NCI-H524 (cell line): ENCODE measurements at regions not wholly inside any gene's neighbourhood (a gene's known extent, or its start where the extent isn't known, plus 50 kb on each side); places are given as distances from the start of the nearest gene placed in this dataset.
"Not testable (repeated sequence)": the region's sequence is repeated elsewhere in the genome, so short reads cannot be mapped to it uniquely, and the experiment has no call there.

Experiments used
- DNase-seq, 2 experiments: peaks; one replicate each; lab custom pipeline; 2025; lab: John Stamatoyannopoulos, UW

GRCh38 chr17:62154909-62155308, 89.8 kb upstream of the MED13 start:
- peak in 1 of 2 experiments; percentile 39 for DNase-seq

- DNase-seq = no peak
Observed at GRCh38 chr17:62150471-62150870, 85.4 kb upstream of the MED13 start.

- DNase-seq = no peak
Observed at GRCh38 chr17:62149961-62150360, 84.9 kb upstream of the MED13 start.

GRCh38 chr17:62147284-62147683, 82.2 kb upstream of the MED13 start:
- DNase-seq = no peak

GRCh38 chr17:62140836-62141235, 75.8 kb upstream of the MED13 start:
- DNase-seq = peak in 1 of 2 experiments; percentile 45

GRCh38 chr17:62140376-62140775, 75.3 kb upstream of the MED13 start:
- DNase-seq = no peak

- peak in 1 of 2 experiments; percentile 56 for DNase-seq
Observed at GRCh38 chr17:62139690-62140354, 74.7 kb upstream of the MED13 start.

GRCh38 chr17:62139141-62139540, 74.1 kb upstream of the MED13 start:
- DNase-seq = no peak

- peak in 1 of 2 experiments; percentile 68 for DNase-seq
Observed at GRCh38 chr17:62138676-62139121, 73.6 kb upstream of the MED13 start.

- peak; percentile 15 to 51 for DNase-seq
Observed at GRCh38 chr17:62137734-62138624, 72.9 kb upstream of the MED13 start.

- DNase-seq = not testable (repeated sequence)
Observed at GRCh38 chr17:62137013-62137733, 72.1 kb upstream of the MED13 start.

GRCh38 chr17:62135742-62136141, 70.7 kb upstream of the MED13 start:
- no peak for DNase-seq

GRCh38 chr17:62135096-62135495, 70.0 kb upstream of the MED13 start:
- not testable (repeated sequence) for DNase-seq

GRCh38 chr17:62134397-62134796, 69.3 kb upstream of the MED13 start:
- DNase-seq = peak; percentile 21 to 76

GRCh38 chr17:62131271-62131670, 66.2 kb upstream of the MED13 start:
- not testable (repeated sequence) for DNase-seq

- DNase-seq = no peak
Observed at GRCh38 chr17:62130739-62131138, 65.7 kb upstream of the MED13 start.

- no peak for DNase-seq
Observed at GRCh38 chr17:62126292-62126691, 61.2 kb upstream of the MED13 start.

- no peak for DNase-seq
Observed at GRCh38 chr17:62125307-62125706, 60.2 kb upstream of the MED13 start.

- no peak for DNase-seq
Observed at GRCh38 chr17:62121025-62121730, 56.1 kb upstream of the MED13 start.

GRCh38 chr17:62119373-62119772, 54.3 kb upstream of the MED13 start:
- DNase-seq = no peak
